NCI-H2107 treated with DMSO at 0.1 percent for 48 hours (cell line): ENCODE measurements at regions not wholly inside any gene's neighbourhood (a gene's known extent, or its start where the extent isn't known, plus 50 kb on each side); places are given as distances from the start of the nearest gene placed in this dataset.
"Not testable (repeated sequence)": the region's sequence is repeated elsewhere in the genome, so short reads cannot be mapped to it uniquely, and the experiment has no call there.

Experiments
- DNase-seq: peaks from one replicate; lab custom pipeline; 2025; ENCODE audit not compliant: unreplicated experiment; lab: John Stamatoyannopoulos, UW

GRCh38 chr17:70906808-70907207, 737.5 kb downstream of the KCNJ2 start:
- no peak for DNase-seq

DNA sequence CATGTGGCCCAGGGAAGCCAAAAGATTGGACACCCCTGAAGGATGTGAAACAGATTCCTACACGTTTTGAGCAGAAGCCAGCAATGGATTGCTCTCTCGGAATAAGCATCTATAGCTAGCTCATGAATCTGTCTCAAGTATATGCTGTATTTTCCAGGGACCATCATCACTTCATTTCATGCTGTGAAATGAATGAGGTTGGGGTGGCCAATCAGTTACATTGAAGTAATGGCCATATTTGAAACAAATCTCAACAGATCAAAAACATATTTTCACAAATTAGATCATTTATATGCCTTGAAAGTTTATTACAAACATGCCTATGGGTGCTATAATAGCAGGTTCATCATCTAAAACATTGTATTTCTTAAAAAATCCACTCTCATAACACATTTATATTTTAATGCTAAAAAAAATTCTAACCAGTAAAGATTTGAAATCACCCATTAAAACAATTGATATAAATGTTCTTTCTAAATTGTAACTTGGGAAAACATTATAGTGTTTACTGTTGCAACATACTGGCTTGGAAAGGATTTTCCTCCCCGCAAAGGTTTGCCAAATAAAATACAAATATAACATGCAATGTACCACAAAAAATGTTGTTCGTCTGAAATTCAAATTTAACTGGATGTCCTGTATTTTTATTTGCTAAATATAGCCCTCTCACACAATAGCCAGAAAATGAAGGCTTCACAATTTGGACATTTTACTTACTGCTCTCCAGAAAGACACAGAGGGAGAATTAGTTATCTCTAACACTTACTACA, 743.6 kb downstream of the KCNJ2 start:
- DNase-seq = no peak

DNA sequence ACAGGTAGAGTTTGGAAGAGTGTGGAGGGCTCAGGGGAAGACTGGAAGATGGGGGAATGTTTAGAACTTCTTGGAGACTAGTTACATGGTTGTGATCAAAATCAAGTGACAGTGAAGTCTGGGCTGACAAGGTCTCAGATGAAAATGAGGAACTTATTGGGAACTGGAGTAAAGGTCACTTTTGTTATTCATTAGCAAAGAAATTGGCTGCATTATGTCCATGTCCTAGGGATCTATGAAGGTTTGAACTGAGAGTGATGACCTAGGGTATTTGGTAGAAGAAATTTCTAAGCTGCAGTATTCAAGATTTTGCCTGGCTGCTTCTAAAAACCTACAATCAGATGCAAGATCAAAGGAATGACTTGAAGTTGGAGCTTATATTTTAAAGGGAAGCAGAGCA, 747.1 kb downstream of the KCNJ2 start:
- DNase-seq = no peak

- DNase-seq = no peak
Measured at GRCh38 chr17:70919241-70919640, 749.9 kb downstream of the KCNJ2 start.

GRCh38 chr17:70920416-70920815, 751.1 kb downstream of the KCNJ2 start:
- no peak for DNase-seq

DNA sequence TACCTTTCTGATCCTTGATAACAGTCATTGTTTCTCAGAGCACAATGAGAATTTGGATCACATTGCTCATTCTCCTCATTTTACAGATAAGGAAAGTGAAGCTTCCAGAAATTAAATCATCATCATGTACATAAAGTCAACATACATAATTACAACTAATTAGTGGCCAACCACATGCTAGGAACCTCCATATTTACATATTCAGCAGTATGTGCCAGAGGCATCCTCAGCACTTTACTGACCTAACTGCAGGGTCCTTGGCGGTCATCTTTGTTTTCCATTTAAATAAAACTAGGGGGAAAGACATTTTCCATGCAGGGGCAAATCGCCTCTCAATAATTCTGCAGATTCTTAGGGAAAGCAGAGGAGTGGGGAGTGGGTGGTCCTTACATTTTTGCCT, 752.9 kb downstream of the KCNJ2 start:
- no peak for DNase-seq

DNA sequence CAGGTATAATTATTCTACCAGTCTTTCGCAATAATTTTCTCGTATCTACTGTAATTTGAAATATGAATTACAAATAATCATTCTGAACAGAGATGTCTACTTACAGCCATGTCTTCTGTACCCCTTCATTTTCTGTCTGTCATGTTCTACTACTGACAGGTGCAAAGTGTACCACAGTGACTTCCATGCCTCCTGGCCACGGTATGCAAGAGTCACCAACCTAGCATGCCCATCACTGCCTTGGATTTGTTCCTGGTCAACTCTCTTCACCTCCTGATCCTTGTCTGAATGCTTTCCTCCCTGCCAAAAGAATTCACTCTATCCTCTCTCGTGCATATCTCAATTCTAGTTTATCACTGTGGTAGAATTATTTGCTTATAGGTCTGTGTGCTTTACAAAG, 755.4 kb downstream of the KCNJ2 start:
- no peak for DNase-seq

GRCh38 chr17:70929226-70929625, 759.9 kb downstream of the KCNJ2 start:
- no peak for DNase-seq

GRCh38 chr17:70934231-70934630, 764.9 kb downstream of the KCNJ2 start:
- no peak for DNase-seq

GRCh38 chr17:70934835-70935234, 765.5 kb downstream of the KCNJ2 start:
- DNase-seq = no peak

- DNase-seq = no peak
Measured at GRCh38 chr17:70936724-70937123, 767.4 kb downstream of the KCNJ2 start.

DNA sequence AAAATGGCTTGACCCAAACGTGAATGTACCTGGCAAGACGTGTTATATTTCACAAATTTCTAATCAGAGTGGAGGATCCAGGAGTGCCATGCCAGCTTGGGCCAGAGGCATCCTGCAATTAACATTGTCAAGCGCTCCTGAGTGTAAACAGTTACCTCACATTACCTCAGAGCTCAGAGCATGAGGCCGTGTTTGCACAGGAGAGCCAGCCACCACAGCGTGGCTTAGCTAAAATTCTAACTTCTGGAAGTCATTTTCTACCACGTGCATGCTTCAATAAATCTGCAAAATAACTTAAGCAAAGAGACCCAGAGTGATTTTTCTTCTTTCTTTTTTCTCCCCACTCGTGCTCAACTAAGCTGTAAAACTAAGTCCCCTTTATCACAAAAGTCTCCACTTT, 769.0 kb downstream of the KCNJ2 start:
- DNase-seq = no peak

DNA sequence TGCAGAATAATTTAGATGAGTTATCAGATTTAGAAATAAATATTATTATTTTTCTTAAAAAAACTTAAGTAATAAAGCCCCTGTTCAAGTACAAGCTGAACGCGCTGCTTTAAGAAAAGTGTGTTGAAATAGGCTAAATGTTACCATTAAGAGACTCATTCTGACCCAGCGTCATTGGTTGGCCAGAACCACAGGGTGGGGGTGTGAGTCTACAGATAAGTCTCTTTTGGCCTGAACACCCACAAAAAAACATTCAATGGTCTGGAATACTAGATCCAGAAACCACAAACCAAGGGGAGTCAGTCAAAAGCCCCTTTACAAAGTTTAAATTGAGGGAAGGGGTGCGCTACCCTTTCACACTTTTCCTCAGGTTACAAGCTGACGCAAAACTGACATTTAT, 776.1 kb downstream of the KCNJ2 start:
- no peak for DNase-seq

GRCh38 chr17:70947215-70947614, 777.9 kb downstream of the KCNJ2 start:
- DNase-seq = no peak

DNA sequence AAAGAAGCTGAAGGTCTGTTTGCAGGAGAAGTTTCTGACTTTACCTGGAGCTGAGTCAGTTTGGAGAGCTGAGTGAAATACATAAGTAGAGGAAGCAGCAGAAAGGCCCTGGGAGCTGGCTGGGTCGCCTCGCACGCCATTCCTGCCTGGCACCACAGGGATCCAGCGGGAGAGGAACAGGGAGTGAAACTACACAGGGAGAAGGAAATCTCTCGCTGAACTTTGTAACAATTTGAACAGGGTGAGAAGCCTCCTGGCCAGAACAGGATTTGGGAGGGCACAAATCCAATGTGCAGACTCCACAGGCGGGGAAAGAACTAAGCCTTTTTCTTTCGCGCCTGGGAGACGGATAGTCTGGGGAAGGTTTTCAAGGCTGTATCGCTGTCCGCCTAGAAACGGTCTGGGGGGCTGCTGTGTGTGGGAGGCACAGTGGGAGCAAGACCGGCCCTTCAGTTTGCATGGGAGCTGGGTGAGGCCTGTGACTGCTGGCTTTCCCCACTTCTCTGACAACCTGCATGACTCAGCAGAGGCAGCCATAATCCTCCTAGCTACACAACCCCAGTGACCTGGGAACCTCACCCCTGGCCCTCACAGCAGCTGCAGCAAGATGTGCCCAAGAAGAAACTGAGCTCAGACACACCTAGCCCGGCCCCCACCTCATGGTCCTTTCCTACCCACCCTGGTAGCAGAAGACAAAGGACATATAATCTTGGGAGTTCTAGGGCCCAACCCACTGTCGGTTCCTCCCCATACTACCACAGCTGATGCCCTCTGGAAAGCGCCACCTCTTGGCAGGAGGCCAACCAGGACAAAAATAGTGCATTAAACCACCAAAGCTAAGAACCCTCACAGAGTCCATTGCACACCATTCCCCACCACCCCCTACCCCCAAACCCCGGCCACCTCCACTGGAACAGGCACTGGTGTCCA, 778.6 kb downstream of the KCNJ2 start:
- no peak for DNase-seq

GRCh38 chr17:70953140-70953539, 783.8 kb downstream of the KCNJ2 start:
- not testable (repeated sequence) for DNase-seq

GRCh38 chr17:70955441-70955840, 786.1 kb downstream of the KCNJ2 start:
- DNase-seq = no peak

GRCh38 chr17:70956726-70957125, 787.4 kb downstream of the KCNJ2 start:
- DNase-seq = no peak

- DNase-seq = no peak
Measured at GRCh38 chr17:70961341-70961740, 792.0 kb downstream of the KCNJ2 start.

- DNase-seq = no peak
Measured at GRCh38 chr17:70968302-70968701, 799.0 kb downstream of the KCNJ2 start.

DNA sequence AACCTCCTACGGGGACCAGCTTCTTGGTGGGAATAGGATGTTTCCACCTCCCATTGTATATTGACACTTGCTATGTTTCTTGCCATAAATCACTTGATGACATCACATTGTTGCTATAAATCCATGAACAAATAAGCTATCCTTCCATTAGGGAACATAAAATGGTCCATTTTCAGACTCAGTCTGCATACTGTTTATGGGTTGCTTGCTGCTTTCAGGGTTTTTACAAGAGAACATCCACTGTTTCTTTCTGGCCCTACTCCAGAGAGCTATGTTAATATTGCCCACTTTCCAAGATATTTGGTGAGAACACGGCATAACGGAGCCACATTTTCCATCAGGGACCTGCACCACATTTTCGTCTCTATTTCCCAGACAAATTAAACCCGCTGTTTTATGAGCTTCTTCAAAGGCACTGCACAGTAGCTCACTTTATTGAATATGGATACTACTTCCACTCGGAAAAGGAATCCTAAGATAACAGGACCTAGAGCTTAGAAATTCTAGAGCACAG, 800.2 kb downstream of the KCNJ2 start:
- DNase-seq = no peak

DNA sequence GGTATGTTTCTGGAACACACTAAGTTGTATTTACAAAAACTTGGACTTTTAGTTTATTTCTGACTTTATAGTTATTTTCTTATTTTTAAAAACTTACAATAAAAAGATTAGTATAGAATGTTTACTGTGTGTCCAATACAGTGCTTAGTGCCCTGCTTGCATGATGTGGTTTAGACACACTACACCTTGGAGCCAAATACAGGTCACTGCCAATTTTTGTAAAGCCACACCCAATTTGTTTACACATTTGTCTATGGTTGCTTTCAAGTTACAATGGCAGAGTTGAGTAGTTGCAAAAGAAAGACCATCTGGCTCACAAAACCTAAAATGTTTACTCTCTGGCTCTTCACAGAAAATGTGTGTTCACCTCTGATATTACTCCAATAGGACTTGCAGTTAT, 807.1 kb downstream of the KCNJ2 start:
- DNase-seq = peak; percentile 8
